ENCODE measurements at regions not wholly inside any gene's neighbourhood (a gene's known extent, or its start where the extent isn't known, plus 50 kb on each side); places are given as distances from the start of the nearest gene placed in this dataset.

DNA sequence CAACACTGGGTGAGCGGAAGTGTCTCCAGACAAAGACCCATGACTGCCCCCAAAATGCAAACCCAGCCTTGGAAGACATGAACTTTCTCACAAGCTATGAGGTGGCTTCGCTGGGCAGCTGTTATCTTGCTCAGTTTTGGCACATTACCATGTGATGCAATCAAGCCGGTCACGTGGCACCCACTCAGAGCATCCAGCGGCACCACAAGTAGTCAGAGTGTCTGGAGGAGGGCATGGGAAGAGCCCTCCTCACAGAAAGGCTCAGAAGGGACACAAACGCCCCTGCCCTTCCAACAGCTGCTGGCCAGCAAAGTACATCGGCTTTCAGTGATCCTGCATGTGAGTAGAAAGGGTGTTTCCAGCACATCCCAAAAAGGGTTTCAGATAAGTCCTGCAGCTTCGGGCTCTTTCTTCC is 145.5 kb upstream of the IRF2BP2 start (continued):
- no peak for TF ChIP-seq MYNN (tag by site-specific recombination; IDR thresholded peaks at IDR 0.05; ENCODE audit: borderline replicate concordance)
- TF ChIP-seq, protein P1, sequence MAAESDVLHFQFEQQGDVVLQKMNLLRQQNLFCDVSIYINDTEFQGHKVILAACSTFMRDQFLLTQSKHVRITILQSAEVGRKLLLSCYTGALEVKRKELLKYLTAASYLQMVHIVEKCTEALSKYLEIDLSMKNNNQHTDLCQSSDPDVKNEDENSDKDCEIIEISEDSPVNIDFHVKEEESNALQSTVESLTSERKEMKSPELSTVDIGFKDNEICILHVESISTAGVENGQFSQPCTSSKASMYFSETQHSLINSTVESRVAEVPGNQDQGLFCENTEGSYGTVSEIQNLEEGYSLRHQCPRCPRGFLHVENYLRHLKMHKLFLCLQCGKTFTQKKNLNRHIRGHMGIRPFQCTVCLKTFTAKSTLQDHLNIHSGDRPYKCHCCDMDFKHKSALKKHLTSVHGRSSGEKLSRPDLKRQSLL (tag by site-specific recombination; IDR thresholded peaks at IDR 0.05) = no peak
- no peak for TF ChIP-seq ZNF621 (tag by site-specific recombination; IDR thresholded peaks at IDR 0.05)
- no peak; the same call in 1 of the 2 replicates for TF ChIP-seq KLF8 (tag by site-specific recombination; IDR thresholded peaks at IDR 0.05)
- no peak for TF ChIP-seq ZNF830 (tag by site-specific recombination; IDR thresholded peaks at IDR 0.05; ENCODE audit: low read depth)
- TF ChIP-seq ZNF335 (tag by site-specific recombination; conservative IDR thresholded peaks at IDR 0.05) = 0 out of 2 replicates have a peak, but pooled peaks have one; percentile 30
- TF ChIP-seq GLI2 (tag by site-specific recombination; IDR thresholded peaks at IDR 0.05; ENCODE audit: borderline replicate concordance, low read depth) = no peak
- no peak for TF ChIP-seq SALL2 (tag by site-specific recombination; IDR thresholded peaks at IDR 0.05; ENCODE audit: borderline replicate concordance)
- TF ChIP-seq, protein P2, sequence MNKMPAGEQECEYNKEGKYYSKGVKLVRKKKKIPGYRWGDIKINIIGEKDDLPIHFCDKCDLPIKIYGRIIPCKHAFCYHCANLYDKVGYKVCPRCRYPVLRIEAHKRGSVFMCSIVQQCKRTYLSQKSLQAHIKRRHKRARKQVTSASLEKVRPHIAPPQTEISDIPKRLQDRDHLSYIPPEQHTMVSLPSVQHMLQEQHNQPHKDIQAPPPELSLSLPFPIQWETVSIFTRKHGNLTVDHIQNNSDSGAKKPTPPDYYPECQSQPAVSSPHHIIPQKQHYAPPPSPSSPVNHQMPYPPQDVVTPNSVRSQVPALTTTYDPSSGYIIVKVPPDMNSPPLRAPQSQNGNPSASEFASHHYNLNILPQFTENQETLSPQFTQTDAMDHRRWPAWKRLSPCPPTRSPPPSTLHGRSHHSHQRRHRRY (tag by site-specific recombination; IDR thresholded peaks at IDR 0.05) = no peak
- TF ChIP-seq ZNF521 (tag by site-specific recombination; IDR thresholded peaks at IDR 0.05) = no peak
- TF ChIP-seq YY2 (tag by site-specific recombination; IDR thresholded peaks at IDR 0.05) = no peak
- no peak for TF ChIP-seq ZNF211 (tag by site-specific recombination; IDR thresholded peaks at IDR 0.05; ENCODE audit: low read depth)
- peak; percentile 86 for TF ChIP-seq ZNF341 (tag by site-specific recombination; IDR thresholded peaks at IDR 0.05; ENCODE audit: low read depth)
- TF ChIP-seq ZNF292 (tag by site-specific recombination; IDR thresholded peaks at IDR 0.05; ENCODE audit: borderline replicate concordance, low read depth) = no peak
- TF ChIP-seq ZNF473 (tag by site-specific recombination; IDR thresholded peaks at IDR 0.05) = no peak
- TF ChIP-seq ZNF654 (tag by site-specific recombination; IDR thresholded peaks at IDR 0.05; ENCODE audit: low read depth) = no peak
- TF ChIP-seq TRIM28 (IDR thresholded peaks at IDR 0.05; ENCODE audit: borderline replicate concordance, low read length) = peak; percentile 81
- no peak for TF ChIP-seq ZNF157 (tag by site-specific recombination; IDR thresholded peaks at IDR 0.05)
- TF ChIP-seq MEIS1 (CRISPR knock-in tag; IDR thresholded peaks at IDR 0.05; ENCODE audit: borderline replicate concordance) = no peak
- TF ChIP-seq ZNF221 (tag by site-specific recombination; IDR thresholded peaks at IDR 0.05; ENCODE audit: borderline replicate concordance) = no peak
- no peak for TF ChIP-seq ZNF658 (tag by site-specific recombination; IDR thresholded peaks at IDR 0.05)
- TF ChIP-seq ZNF366 (tag by site-specific recombination; conservative IDR thresholded peaks at IDR 0.05) = peak; percentile 63
- TF ChIP-seq ZNF433 (tag by site-specific recombination; IDR thresholded peaks at IDR 0.05; ENCODE audit: low read depth) = no peak
- no peak for TF ChIP-seq ZBTB7A (tag by site-specific recombination; IDR thresholded peaks at IDR 0.05; ENCODE audit: low read depth)
- peak; percentile 60; the same call in 1 of the 2 replicates for TF ChIP-seq ZBTB21 (tag by site-specific recombination; IDR thresholded peaks at IDR 0.05)
- TF ChIP-seq, protein P3, sequence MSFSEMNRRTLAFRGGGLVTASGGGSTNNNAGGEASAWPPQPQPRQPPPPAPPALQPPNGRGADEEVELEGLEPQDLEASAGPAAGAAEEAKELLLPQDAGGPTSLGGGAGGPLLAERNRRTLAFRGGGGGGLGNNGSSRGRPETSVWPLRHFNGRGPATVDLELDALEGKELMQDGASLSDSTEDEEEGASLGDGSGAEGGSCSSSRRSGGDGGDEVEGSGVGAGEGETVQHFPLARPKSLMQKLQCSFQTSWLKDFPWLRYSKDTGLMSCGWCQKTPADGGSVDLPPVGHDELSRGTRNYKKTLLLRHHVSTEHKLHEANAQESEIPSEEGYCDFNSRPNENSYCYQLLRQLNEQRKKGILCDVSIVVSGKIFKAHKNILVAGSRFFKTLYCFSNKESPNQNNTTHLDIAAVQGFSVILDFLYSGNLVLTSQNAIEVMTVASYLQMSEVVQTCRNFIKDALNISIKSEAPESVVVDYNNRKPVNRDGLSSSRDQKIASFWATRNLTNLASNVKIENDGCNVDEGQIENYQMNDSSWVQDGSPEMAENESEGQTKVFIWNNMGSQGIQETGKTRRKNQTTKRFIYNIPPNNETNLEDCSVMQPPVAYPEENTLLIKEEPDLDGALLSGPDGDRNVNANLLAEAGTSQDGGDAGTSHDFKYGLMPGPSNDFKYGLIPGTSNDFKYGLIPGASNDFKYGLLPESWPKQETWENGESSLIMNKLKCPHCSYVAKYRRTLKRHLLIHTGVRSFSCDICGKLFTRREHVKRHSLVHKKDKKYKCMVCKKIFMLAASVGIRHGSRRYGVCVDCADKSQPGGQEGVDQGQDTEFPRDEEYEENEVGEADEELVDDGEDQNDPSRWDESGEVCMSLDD (tag by site-specific recombination; IDR thresholded peaks at IDR 0.05) = no peak
- no peak for TF ChIP-seq KLF1 (tag by site-specific recombination; IDR thresholded peaks at IDR 0.05)
- TF ChIP-seq ZEB2 (tag by site-specific recombination; IDR thresholded peaks at IDR 0.05) = peak; percentile 65
- no peak for TF ChIP-seq ZNF555 (tag by site-specific recombination; conservative IDR thresholded peaks at IDR 0.05)
- TF ChIP-seq, protein P4, sequence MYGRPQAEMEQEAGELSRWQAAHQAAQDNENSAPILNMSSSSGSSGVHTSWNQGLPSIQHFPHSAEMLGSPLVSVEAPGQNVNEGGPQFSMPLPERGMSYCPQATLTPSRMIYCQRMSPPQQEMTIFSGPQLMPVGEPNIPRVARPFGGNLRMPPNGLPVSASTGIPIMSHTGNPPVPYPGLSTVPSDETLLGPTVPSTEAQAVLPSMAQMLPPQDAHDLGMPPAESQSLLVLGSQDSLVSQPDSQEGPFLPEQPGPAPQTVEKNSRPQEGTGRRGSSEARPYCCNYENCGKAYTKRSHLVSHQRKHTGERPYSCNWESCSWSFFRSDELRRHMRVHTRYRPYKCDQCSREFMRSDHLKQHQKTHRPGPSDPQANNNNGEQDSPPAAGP (tag by site-specific recombination; IDR thresholded peaks at IDR 0.05) = no peak
- TF ChIP-seq ZNF423 (tag by site-specific recombination; IDR thresholded peaks at IDR 0.05) = no peak
- TF ChIP-seq ZNF707 (tag by site-specific recombination; IDR thresholded peaks at IDR 0.05) = no peak
- no peak for TF ChIP-seq ZNF223 (tag by site-specific recombination; IDR thresholded peaks at IDR 0.05)
- no peak for TF ChIP-seq OSR2 (tag by site-specific recombination; IDR thresholded peaks at IDR 0.05)
- TF ChIP-seq ZNF610 (tag by site-specific recombination; IDR thresholded peaks at IDR 0.05; ENCODE audit: borderline replicate concordance) = no peak
- TF ChIP-seq, protein P5, sequence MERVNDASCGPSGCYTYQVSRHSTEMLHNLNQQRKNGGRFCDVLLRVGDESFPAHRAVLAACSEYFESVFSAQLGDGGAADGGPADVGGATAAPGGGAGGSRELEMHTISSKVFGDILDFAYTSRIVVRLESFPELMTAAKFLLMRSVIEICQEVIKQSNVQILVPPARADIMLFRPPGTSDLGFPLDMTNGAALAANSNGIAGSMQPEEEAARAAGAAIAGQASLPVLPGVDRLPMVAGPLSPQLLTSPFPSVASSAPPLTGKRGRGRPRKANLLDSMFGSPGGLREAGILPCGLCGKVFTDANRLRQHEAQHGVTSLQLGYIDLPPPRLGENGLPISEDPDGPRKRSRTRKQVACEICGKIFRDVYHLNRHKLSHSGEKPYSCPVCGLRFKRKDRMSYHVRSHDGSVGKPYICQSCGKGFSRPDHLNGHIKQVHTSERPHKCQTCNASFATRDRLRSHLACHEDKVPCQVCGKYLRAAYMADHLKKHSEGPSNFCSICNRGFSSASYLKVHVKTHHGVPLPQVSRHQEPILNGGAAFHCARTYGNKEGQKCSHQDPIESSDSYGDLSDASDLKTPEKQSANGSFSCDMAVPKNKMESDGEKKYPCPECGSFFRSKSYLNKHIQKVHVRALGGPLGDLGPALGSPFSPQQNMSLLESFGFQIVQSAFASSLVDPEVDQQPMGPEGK (tag by site-specific recombination; IDR thresholded peaks at IDR 0.05) = peak; percentile 49

Data from HEK293 (cell line).